Gastrocnemius medialis (tissue), 4 donors: ENCODE measurements at regions not wholly inside any gene's neighbourhood (a gene's known extent, or its start where the extent isn't known, plus 50 kb on each side); places are given as distances from the start of the nearest gene placed in this dataset.
A peak's percentile ranks its signal among the peaks of the same experiment; 100 is the strongest.

ENCODE experiments used
- ATAC-seq, 2 donors: fragments of 150-250 bp; one replicate each; pipeline ENCODE4 v1.9.1; 2016
- DNase-seq, 2 donors: peaks; one replicate each; pipeline ENCODE4 v3.0.0-alpha.2; 2019
- H3K27ac ChIP-seq, 4 donors: fragments of 200-600 bp; sonication (generic); 1 replicate in 1 of 4; 2 replicates in 3 of 4; pipeline ENCODE4 v1.5.1; 2016 to 2018; ENCODE audit warnings: mild to moderate bottlenecking in 2 of 4, moderate library complexity in 1 of 4
- H3K27me3 ChIP-seq, 3 donors: fragments of 200-600 bp; sonication (generic) in 2 of 3; 1 replicate in 1 of 3; 2 replicates in 2 of 3; pipeline versions ENCODE4 v1.5.1 to v1.6.0; 2016 to 2019; ENCODE audit warnings: mild to moderate bottlenecking in 1 of 3, moderate library complexity in 1 of 3
- H3K36me3 ChIP-seq, 2 donors: fragments of 200-600 bp; sonication (generic) in 1 of 2; one replicate each; pipeline ENCODE4 v1.5.1; 2017 to 2018
- H3K4me1 ChIP-seq, 2 donors: fragments of 200-600 bp; sonication (generic) in 1 of 2; one replicate each; pipeline ENCODE4 v1.5.1; 2016 to 2017; ENCODE audit warnings: mild to moderate bottlenecking in 2 of 2
- H3K4me3 ChIP-seq, 4 donors: fragments of 200-600 bp; sonication (generic) in 3 of 4; 1 replicate in 1 of 4; 2 replicates in 3 of 4; pipeline ENCODE4 v1.5.1; 2016 to 2019; ENCODE audit warnings: mild to moderate bottlenecking in 2 of 4
- H3K9me3 ChIP-seq, 3 donors: fragments of 200-600 bp; sonication (generic) in 2 of 3; 1 replicate in 1 of 3; 2 replicates in 2 of 3; pipeline ENCODE4 v1.5.1; 2016 to 2019
- POLR2A ChIP-seq, 2 donors: fragments of 450-650 bp; IDR thresholded peaks; one replicate each; pipeline ENCODE4 v1.6.1; 2017; ENCODE audit warnings: antibody characterized with exemption in 2 of 2, mild to moderate bottlenecking in 2 of 2, moderate library complexity in 2 of 2
- in situ Hi-C, 4 donors: fragments of 200-750 bp; cut with MboI; loops; one replicate each; pipeline versions ENCODE4 v1.15.0 to v1.8.0; 2017; ENCODE audit warnings: low sequenced_read_pairs in 4 of 4
- intact Hi-C: fragments of 100-400 bp; cut with DNase I; formaldehyde crosslinking; loops from one replicate; pipeline ENCODE4 v1.15.1; 2023; ENCODE audit warnings: low total_unique reads
- TF ChIP-seq, protein P1 (sequence below), 5 experiments: fragments of 450-650 bp in 3 of 5; fragments of 200-600 bp in 2 of 5; sonication (generic) in 2 of 5; IDR thresholded peaks in 4 of 5; conservative IDR thresholded peaks in 1 of 5; 1 replicate in 4 of 5; 2 replicates in 1 of 5; pipeline ENCODE4 v1.5.1; 2016 to 2019; ENCODE audit warnings: antibody characterized with exemption in 5 of 5, mild to moderate bottlenecking in 3 of 5, moderate library complexity in 3 of 5

- Histone ChIP-seq H3K9me3 (no peaks in the 10 kb centered on the region), H3K4me1 (no peaks in the 10 kb centered on the region), H3K27me3 (no peaks in the 10 kb centered on the region), H3K36me3 (no peaks in the 10 kb centered on the region), H3K4me3 (no peak overlapping the region), H3K27ac (no peak overlapping the region)
- TF ChIP-seq, protein P1, sequence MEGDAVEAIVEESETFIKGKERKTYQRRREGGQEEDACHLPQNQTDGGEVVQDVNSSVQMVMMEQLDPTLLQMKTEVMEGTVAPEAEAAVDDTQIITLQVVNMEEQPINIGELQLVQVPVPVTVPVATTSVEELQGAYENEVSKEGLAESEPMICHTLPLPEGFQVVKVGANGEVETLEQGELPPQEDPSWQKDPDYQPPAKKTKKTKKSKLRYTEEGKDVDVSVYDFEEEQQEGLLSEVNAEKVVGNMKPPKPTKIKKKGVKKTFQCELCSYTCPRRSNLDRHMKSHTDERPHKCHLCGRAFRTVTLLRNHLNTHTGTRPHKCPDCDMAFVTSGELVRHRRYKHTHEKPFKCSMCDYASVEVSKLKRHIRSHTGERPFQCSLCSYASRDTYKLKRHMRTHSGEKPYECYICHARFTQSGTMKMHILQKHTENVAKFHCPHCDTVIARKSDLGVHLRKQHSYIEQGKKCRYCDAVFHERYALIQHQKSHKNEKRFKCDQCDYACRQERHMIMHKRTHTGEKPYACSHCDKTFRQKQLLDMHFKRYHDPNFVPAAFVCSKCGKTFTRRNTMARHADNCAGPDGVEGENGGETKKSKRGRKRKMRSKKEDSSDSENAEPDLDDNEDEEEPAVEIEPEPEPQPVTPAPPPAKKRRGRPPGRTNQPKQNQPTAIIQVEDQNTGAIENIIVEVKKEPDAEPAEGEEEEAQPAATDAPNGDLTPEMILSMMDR (IDR thresholded peaks at IDR 0.05 in 4 of 5, conservative IDR thresholded peaks at IDR 0.05 in 1 of 5) = no peak
- no peak for TF ChIP-seq POLR2A (IDR thresholded peaks at IDR 0.05)
- no peak for DNase-seq
- intact Hi-C loops (loop anchor here (1.0 kb wide), 1 partner anchor 219 kb away; no protein-coding TSS in a partner anchor), in situ Hi-C loops (no loop called here)
- ATAC-seq = no peak
Observed at GRCh38 chr11:11011617-11012016, 153.8 kb upstream of the ZBED5 start.

- Histone ChIP-seq H3K4me3 (peak overlapping the region in 1 of 4 donors; percentile 7), H3K36me3 (no peaks in the 10 kb centered on the region), H3K4me1 (no peaks in the 10 kb centered on the region), H3K9me3 (no peaks in the 10 kb centered on the region), H3K27ac (no peak overlapping the region), H3K27me3 (no peaks in the 10 kb centered on the region)
- ATAC-seq (peak; percentile 61 to 62), DNase-seq (peak in 1 of 2 donors; percentile 25)
- TF ChIP-seq POLR2A (IDR thresholded peaks at IDR 0.05) = no peak
- TF ChIP-seq, protein P1 (IDR thresholded peaks at IDR 0.05 in 4 of 5, conservative IDR thresholded peaks at IDR 0.05 in 1 of 5) = peak in 2 of 5 experiments; percentile 41 to 50
- intact Hi-C loops (loop anchor here (1.0 kb wide), 1 partner anchor 218 kb away; no protein-coding TSS in a partner anchor), in situ Hi-C loops (no loop called here)
Observed at GRCh38 chr11:11010624-11011127, 152.8 kb upstream of the ZBED5 start.

DNA sequence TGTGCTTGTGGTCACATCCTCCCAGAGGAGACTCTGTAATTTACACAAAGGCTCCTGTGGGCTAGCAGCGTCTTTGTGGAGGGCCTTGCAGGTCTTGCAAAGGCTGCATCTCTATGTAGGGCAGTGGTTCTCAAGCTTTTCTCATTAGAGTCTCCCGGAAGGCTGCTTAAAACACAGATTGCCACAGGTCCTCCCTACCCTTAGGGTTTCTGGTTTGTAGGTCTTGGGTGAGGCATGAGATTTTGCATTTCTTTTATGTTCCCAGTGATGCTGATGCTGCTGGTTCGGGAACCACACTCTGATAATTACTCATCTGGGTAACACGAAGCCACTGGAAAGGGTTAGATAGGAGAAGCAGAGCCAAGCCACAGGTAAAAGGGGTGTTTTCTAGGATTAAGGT lies 151.3 kb upstream of the ZBED5 start:
- H3K27ac ChIP-seq = no peak overlapping the region
- no peak overlapping the region for H3K4me3 ChIP-seq
- in situ Hi-C loops (loop anchor here in 2 of 4 donors (10.0 kb wide), 1 partner anchor 54 kb away; no protein-coding TSS in a partner anchor), intact Hi-C loops (no loop called here)
- DNase-seq (no peak), ATAC-seq (no peak)
- TF ChIP-seq, protein P1 (IDR thresholded peaks at IDR 0.05 in 4 of 5, conservative IDR thresholded peaks at IDR 0.05 in 1 of 5) = no peak
- TF ChIP-seq POLR2A (IDR thresholded peaks at IDR 0.05) = no peak
- no peaks in the 10 kb centered on the region for H3K4me1 ChIP-seq
- no peaks in the 10 kb centered on the region for H3K9me3 ChIP-seq
- no peaks in the 10 kb centered on the region for H3K36me3 ChIP-seq
- H3K27me3 ChIP-seq = no peaks in the 10 kb centered on the region

DNA sequence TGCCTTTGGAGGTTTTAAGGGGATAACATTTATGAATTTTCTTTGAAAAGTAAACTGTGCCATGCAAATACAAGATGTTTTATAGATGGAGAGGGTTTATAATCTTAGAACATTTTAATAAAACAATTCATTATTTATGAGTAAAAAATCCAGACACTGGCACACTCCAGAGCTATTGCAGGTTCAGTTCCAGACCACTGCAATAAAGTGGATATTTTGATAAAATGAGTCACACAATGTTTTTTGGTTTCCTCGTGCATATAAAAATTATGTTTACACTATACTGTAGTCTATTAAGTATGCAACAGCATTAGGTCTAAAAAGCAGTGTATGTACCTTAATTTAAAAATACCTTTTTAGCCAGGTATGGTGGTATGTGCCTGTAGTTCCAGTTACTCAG lies 146.2 kb upstream of the ZBED5 start:
- ATAC-seq (no peak), DNase-seq (no peak)
- Histone ChIP-seq H3K4me3 (no peak overlapping the region), H3K36me3 (no peaks in the 10 kb centered on the region), H3K9me3 (no peaks in the 10 kb centered on the region), H3K4me1 (no peaks in the 10 kb centered on the region), H3K27ac (no peak overlapping the region), H3K27me3 (no peaks in the 10 kb centered on the region)
- intact Hi-C loops = no loop called here
- in situ Hi-C loops = loop anchor here in 2 of 4 donors (10.0 kb wide), 1 partner anchor 49 kb away; no protein-coding TSS in a partner anchor
- TF ChIP-seq, protein P1 (IDR thresholded peaks at IDR 0.05 in 4 of 5, conservative IDR thresholded peaks at IDR 0.05 in 1 of 5) = no peak
- no peak for TF ChIP-seq POLR2A (IDR thresholded peaks at IDR 0.05)

- Histone ChIP-seq H3K36me3 (no peaks in the 10 kb centered on the region), H3K27ac (no peak overlapping the region), H3K9me3 (no peaks in the 10 kb centered on the region), H3K4me3 (no peak overlapping the region), H3K4me1 (no peaks in the 10 kb centered on the region), H3K27me3 (no peaks in the 10 kb centered on the region)
- DNase-seq (no peak), ATAC-seq (no peak)
- intact Hi-C loops (no loop called here), in situ Hi-C loops (loop anchor here in 2 of 4 donors (10.0 kb wide), 1 partner anchor 48 kb away; no protein-coding TSS in a partner anchor)
- TF ChIP-seq POLR2A (IDR thresholded peaks at IDR 0.05) = no peak
- TF ChIP-seq, protein P1 (IDR thresholded peaks at IDR 0.05 in 4 of 5, conservative IDR thresholded peaks at IDR 0.05 in 1 of 5) = no peak
Observed at GRCh38 chr11:11003226-11003625, 145.4 kb upstream of the ZBED5 start.
